Trophoblast cell (in vitro differentiated cells and primary cell): ENCODE measurements at regions not wholly inside any gene's neighbourhood (a gene's known extent, or its start where the extent isn't known, plus 50 kb on each side); places are given as distances from the start of the nearest gene placed in this dataset.

ENCODE experiments used
- DNase-seq, 2 donors: peaks; one replicate each; pipeline ENCODE4 v3.0.0-alpha.2; 2016
- H2AFZ ChIP-seq: 2 replicates; pipeline ENCODE4 v1.6.1; 2013; ENCODE audit warnings: low read length, moderate library complexity, mild to moderate bottlenecking; ENCODE audit not compliant: insufficient read depth, poor library complexity
- H2AK5ac ChIP-seq: 2 replicates; pipeline ENCODE4 v1.6.1; 2013; ENCODE audit warnings: mild to moderate bottlenecking, low read length
- H2BK120ac ChIP-seq: 2 replicates; pipeline ENCODE4 v1.6.1; 2013; ENCODE audit warnings: low read length, mild to moderate bottlenecking, moderate library complexity; ENCODE audit not compliant: insufficient read depth, poor library complexity
- H2BK12ac ChIP-seq: 2 replicates; pipeline ENCODE4 v1.6.1; 2013; ENCODE audit warnings: mild to moderate bottlenecking, low read length, moderate library complexity
- H2BK5ac ChIP-seq: 2 replicates; pipeline ENCODE4 v1.6.1; 2013; ENCODE audit warnings: low read length, low read depth, moderate library complexity, mild to moderate bottlenecking; ENCODE audit not compliant: poor library complexity
- H3K14ac ChIP-seq: 2 replicates; pipeline ENCODE4 v1.6.1; 2013; ENCODE audit warnings: mild to moderate bottlenecking, low read length
- H3K18ac ChIP-seq: 2 replicates; pipeline ENCODE4 v1.6.1; 2013; ENCODE audit warnings: mild to moderate bottlenecking, low read length
- H3K23ac ChIP-seq: 2 replicates; pipeline ENCODE4 v1.6.1; 2013; ENCODE audit warnings: low read length
- H3K27ac ChIP-seq: 2 replicates; pipeline ENCODE4 v1.5.1; 2013; ENCODE audit warnings: low read depth, mild to moderate bottlenecking, inconsistent platforms, low read length, moderate library complexity
- H3K27me3 ChIP-seq: 2 replicates; pipeline ENCODE4 v1.6.1; 2013; ENCODE audit warnings: inconsistent platforms, mild to moderate bottlenecking, low read length, moderate library complexity; ENCODE audit not compliant: insufficient read depth
- H3K36me3 ChIP-seq, 2 experiments: 1 replicate in 1 of 2; 2 replicates in 1 of 2; pipeline ENCODE4 v1.6.1; 2013; ENCODE audit warnings: low read length in 2 of 2, mild to moderate bottlenecking in 2 of 2, moderate library complexity in 1 of 2; ENCODE audit not compliant: insufficient read depth in 2 of 2, control insufficient read depth in 1 of 2
- H3K4ac ChIP-seq: 2 replicates; pipeline ENCODE4 v1.6.1; 2013; ENCODE audit warnings: low read depth, mild to moderate bottlenecking, low read length, moderate library complexity
- H3K4me1 ChIP-seq, 2 experiments: 1 replicate in 1 of 2; 2 replicates in 1 of 2; pipeline ENCODE4 v1.6.1; 2013; ENCODE audit warnings: low read length in 2 of 2, mild to moderate bottlenecking in 2 of 2, moderate library complexity in 1 of 2; ENCODE audit not compliant: insufficient read depth in 2 of 2, control insufficient read depth in 1 of 2
- H3K4me2 ChIP-seq: 2 replicates; pipeline ENCODE4 v1.6.1; 2013; ENCODE audit warnings: inconsistent platforms, mild to moderate bottlenecking, low read length, moderate library complexity
- H3K4me3 ChIP-seq: 2 replicates; pipeline ENCODE4 v1.5.1; 2013; ENCODE audit warnings: mild to moderate bottlenecking, low read depth, low read length, inconsistent platforms
- H3K79me1 ChIP-seq: one replicate; pipeline ENCODE4 v1.6.1; 2013; ENCODE audit warnings: low read length
- H3K79me2 ChIP-seq: 2 replicates; pipeline ENCODE4 v1.6.1; 2013; ENCODE audit warnings: low read length, mild to moderate bottlenecking; ENCODE audit not compliant: control insufficient read depth, insufficient read depth, poor library complexity
- H3K9ac ChIP-seq: 2 replicates; pipeline ENCODE4 v1.6.1; 2013; ENCODE audit warnings: mild to moderate bottlenecking, low read length
- H3K9me3 ChIP-seq: 2 replicates; pipeline ENCODE4 v1.6.1; 2013; ENCODE audit warnings: low read depth, mild to moderate bottlenecking, control low read depth, inconsistent platforms, low read length; ENCODE audit not compliant: insufficient read depth
- H4K12ac ChIP-seq: 2 replicates; pipeline ENCODE4 v1.6.1; 2013; ENCODE audit warnings: low read depth, mild to moderate bottlenecking, low read length, moderate library complexity
- H4K8ac ChIP-seq: 2 replicates; pipeline ENCODE4 v1.6.1; 2013; ENCODE audit warnings: low read depth, mild to moderate bottlenecking, low read length, moderate library complexity
- H4K91ac ChIP-seq: one replicate; pipeline ENCODE4 v1.6.1; 2013; ENCODE audit warnings: low read depth, mild to moderate bottlenecking, low read length, moderate library complexity
- WGBS: extraction: QIAGEN DNeasy Blood & Tissue Kit; methylation state at CpG from one replicate; pipeline ENCODE4 v1.1.7; 2013; ENCODE audit warnings: missing lambda C conversion rate; ENCODE audit not compliant: insufficient read length, insufficient coverage; ENCODE audit errors: extremely low coverage; 5-methylcytosine and 5-hydroxymethylcytosine counted together

- H3K9ac ChIP-seq: no peak overlapping the region
- no peaks in the 10 kb centered on the region for H3K9me3 ChIP-seq
- no peaks in the 10 kb centered on the region for H3K36me3 ChIP-seq
- H2AK5ac ChIP-seq: no peak overlapping the region
- no peaks in the 10 kb centered on the region for H3K79me1 ChIP-seq
- no peak overlapping the region for H2BK120ac ChIP-seq
- H4K91ac ChIP-seq: no peak overlapping the region
- H3K79me2 ChIP-seq: no peaks in the 10 kb centered on the region
- H3K4ac ChIP-seq: no peak overlapping the region
- no peak overlapping the region for H3K4me3 ChIP-seq
- no peak overlapping the region for H3K18ac ChIP-seq
- H2BK12ac ChIP-seq: no peak overlapping the region
- H2AFZ ChIP-seq: no peak overlapping the region
- H3K23ac ChIP-seq: no peak overlapping the region
- no peak overlapping the region for H2BK5ac ChIP-seq
- WGBS: no CpG with 5 or more reads among the region's 2 CpGs
- H3K27ac ChIP-seq: no peak overlapping the region
- no peaks in the 10 kb centered on the region for H3K27me3 ChIP-seq
- no peak overlapping the region for H3K4me2 ChIP-seq
- H4K12ac ChIP-seq: no peak overlapping the region
- H4K8ac ChIP-seq: no peak overlapping the region
- H3K4me1 ChIP-seq: peaks cover 6 to 9% of the 10 kb centered on the region in 2 experiments
- no peak for DNase-seq
- no peak overlapping the region for H3K14ac ChIP-seq
These were observed 411.6 kb upstream of the TCF4 start for GRCh38 chr18:55999641-56000040.

GRCh38 chr18:55998801-55999385, 410.9 kb upstream of the TCF4 start:
- Histone ChIP-seq H4K91ac (no peak overlapping the region), H3K9ac (no peak overlapping the region)

GRCh38 chr18:55998071-55998522, 410.1 kb upstream of the TCF4 start:
- H3K4me3 ChIP-seq: no peak overlapping the region
- H4K12ac ChIP-seq: no peak overlapping the region
- H3K4me1 ChIP-seq: peaks cover 6 to 9% of the 10 kb centered on the region in 2 experiments
- no peak overlapping the region for H2BK5ac ChIP-seq
- no CpG with 5 or more reads among the region's 11 CpGs for WGBS
- H3K9ac ChIP-seq: no peak overlapping the region
- no peak overlapping the region for H3K4ac ChIP-seq
- H3K18ac ChIP-seq: no peak overlapping the region
- H3K4me2 ChIP-seq: no peak overlapping the region
- no peaks in the 10 kb centered on the region for H3K9me3 ChIP-seq
- no peak overlapping the region for H3K27ac ChIP-seq
- H3K79me1 ChIP-seq: no peaks in the 10 kb centered on the region
- H3K79me2 ChIP-seq: no peaks in the 10 kb centered on the region
- no peak overlapping the region for H2BK120ac ChIP-seq
- no peak overlapping the region for H3K23ac ChIP-seq
- H2BK12ac ChIP-seq: peak overlapping the region; percentile 59
- no peak overlapping the region for H2AFZ ChIP-seq
- no peak for DNase-seq
- H4K8ac ChIP-seq: no peak overlapping the region
- no peaks in the 10 kb centered on the region for H3K27me3 ChIP-seq
- no peak overlapping the region for H3K14ac ChIP-seq
- no peak overlapping the region for H2AK5ac ChIP-seq
- no peaks in the 10 kb centered on the region for H3K36me3 ChIP-seq
- no peak overlapping the region for H4K91ac ChIP-seq

More at GRCh38 chr18:55998801-55999385, 410.9 kb upstream of the TCF4 start:
- Histone ChIP-seq H3K4me1 (peaks cover 6 to 9% of the 10 kb centered on the region in 2 experiments), H3K14ac (no peak overlapping the region), H3K79me1 (no peaks in the 10 kb centered on the region), H3K36me3 (no peaks in the 10 kb centered on the region), H4K12ac (no peak overlapping the region), H2BK5ac (no peak overlapping the region), H3K27me3 (no peaks in the 10 kb centered on the region), H3K23ac (no peak overlapping the region), H2AFZ (no peak overlapping the region), H3K4me3 (no peak overlapping the region), H3K4ac (no peak overlapping the region), H4K8ac (no peak overlapping the region), H3K79me2 (no peaks in the 10 kb centered on the region), H3K9me3 (no peaks in the 10 kb centered on the region), H2BK120ac (no peak overlapping the region), H2AK5ac (no peak overlapping the region), H3K4me2 (no peak overlapping the region), H3K18ac (no peak overlapping the region), H3K27ac (no peak overlapping the region), H2BK12ac (no peak overlapping the region)
- DNase-seq: no peak
- WGBS: no CpG with 5 or more reads among the region's 4 CpGs

GRCh38 chr18:55997151-55997561, 409.2 kb upstream of the TCF4 start:
- no peak overlapping the region for H3K4me2 ChIP-seq
- no peaks in the 10 kb centered on the region for H3K79me2 ChIP-seq
- no peak overlapping the region for H4K12ac ChIP-seq
- H3K23ac ChIP-seq: no peak overlapping the region
- H3K4me3 ChIP-seq: no peak overlapping the region
- no CpG with 5 or more reads among the region's 6 CpGs for WGBS
- no peak overlapping the region for H2AK5ac ChIP-seq
- no peak overlapping the region for H4K91ac ChIP-seq
- peaks cover 6 to 9% of the 10 kb centered on the region in 2 experiments for H3K4me1 ChIP-seq
- H3K27me3 ChIP-seq: no peaks in the 10 kb centered on the region
- no peak for DNase-seq
- no peak overlapping the region for H3K14ac ChIP-seq
- no peaks in the 10 kb centered on the region for H3K36me3 ChIP-seq
- no peak overlapping the region for H4K8ac ChIP-seq
- H3K4ac ChIP-seq: no peak overlapping the region
- no peak overlapping the region for H3K27ac ChIP-seq
- no peak overlapping the region for H3K18ac ChIP-seq
- H3K9ac ChIP-seq: no peak overlapping the region
- no peak overlapping the region for H2BK12ac ChIP-seq
- H2BK120ac ChIP-seq: no peak overlapping the region
- H2AFZ ChIP-seq: no peak overlapping the region
- H2BK5ac ChIP-seq: no peak overlapping the region
- no peaks in the 10 kb centered on the region for H3K79me1 ChIP-seq
- no peaks in the 10 kb centered on the region for H3K9me3 ChIP-seq
